ENCODE measurements at regions not wholly inside any gene's neighbourhood (a gene's known extent, or its start where the extent isn't known, plus 50 kb on each side); places are given as distances from the start of the nearest gene placed in this dataset.
A peak's percentile ranks its signal among the peaks of the same experiment; 100 is the strongest.

DNA sequence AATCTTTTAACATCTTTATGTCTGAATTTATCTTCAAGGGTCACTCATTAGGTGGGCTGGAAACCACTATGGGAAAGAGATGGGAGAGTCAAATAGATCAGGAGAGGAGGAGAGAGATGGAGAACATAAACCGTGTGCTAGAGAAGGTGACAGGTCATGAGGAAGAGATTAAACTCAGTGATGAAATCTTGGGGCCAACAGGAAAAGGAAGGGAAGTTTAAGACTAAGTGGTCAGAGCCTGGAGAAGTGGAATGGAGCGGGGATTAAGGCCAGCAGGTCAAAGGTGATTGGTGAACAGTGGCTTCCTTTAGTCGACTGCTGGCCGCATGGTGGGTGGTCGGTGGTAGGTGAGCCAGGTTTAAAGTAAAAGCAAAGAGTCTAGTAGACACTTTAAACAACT, 169.3 kb upstream of the IVNS1ABP start:
- H2AFZ ChIP-seq = no peak overlapping the region
- 62% methylated on average over 5 of the region's 5 CpGs for WGBS (ENCODE audit: low lambda C conversion rate, missing lambda C conversion rate)
- H3K79me2 ChIP-seq = no peaks in the 10 kb centered on the region
- H3K9me2 ChIP-seq (replicated peaks; ENCODE audit: insufficient read depth) = no peaks in the 10 kb centered on the region
- no peak overlapping the region for H3K4me2 ChIP-seq
- H3K9me3 ChIP-seq (ENCODE audit: low read depth) = no peaks in the 10 kb centered on the region
- TF ChIP-seq EZH2phosphoT487 (IDR thresholded peaks at IDR 0.05; ENCODE audit: low read depth, severe bottlenecking, unreplicated experiment) (no peak), EZH2 (IDR thresholded peaks at IDR 0.05; ENCODE audit: borderline replicate concordance) (no peak), CTCF (IDR thresholded peaks at IDR 0.05; ENCODE audit: poor library complexity) (no peak)
- H3K4me1 ChIP-seq (ENCODE audit: insufficient read depth) = peaks cover 10% of the 10 kb centered on the region
- H3K27me3 ChIP-seq = no peaks in the 10 kb centered on the region
- no peak for DNase-seq (ENCODE audit: low spot score)
- H3K36me3 ChIP-seq (replicated peaks; ENCODE audit: insufficient read depth, low read depth) = no peaks in the 10 kb centered on the region
- H3K27ac ChIP-seq = peak overlapping the region; percentile 78
- no peaks in the 10 kb centered on the region for H4K20me1 ChIP-seq (ENCODE audit: insufficient read depth, poor library complexity, severe bottlenecking)
- no peak overlapping the region for H3K4me3 ChIP-seq

GRCh38 chr1:185483664-185484450, 166.8 kb upstream of the IVNS1ABP start:
- no peaks in the 10 kb centered on the region for H4K20me1 ChIP-seq (ENCODE audit: insufficient read depth, poor library complexity, severe bottlenecking)
- H3K36me3 ChIP-seq (replicated peaks; ENCODE audit: insufficient read depth, low read depth) = no peaks in the 10 kb centered on the region
- no peak overlapping the region for H2AFZ ChIP-seq
- H3K27ac ChIP-seq = peak overlapping the region; percentile 1
- H3K4me1 ChIP-seq (ENCODE audit: insufficient read depth) = peaks cover 10% of the 10 kb centered on the region
- H3K9me2 ChIP-seq (replicated peaks; ENCODE audit: insufficient read depth) = no peaks in the 10 kb centered on the region
- no peaks in the 10 kb centered on the region for H3K27me3 ChIP-seq
- DNase-seq (ENCODE audit: low spot score) = peak; percentile 26
- H3K4me2 ChIP-seq = no peak overlapping the region
- no peaks in the 10 kb centered on the region for H3K9me3 ChIP-seq (ENCODE audit: low read depth)
- no peak overlapping the region for H3K4me3 ChIP-seq
- 56% methylated on average over 2 of the region's 2 CpGs for WGBS (ENCODE audit: low lambda C conversion rate, missing lambda C conversion rate)
- no peaks in the 10 kb centered on the region for H3K79me2 ChIP-seq
- TF ChIP-seq CTCF (IDR thresholded peaks at IDR 0.05; ENCODE audit: poor library complexity) (no peak), EZH2phosphoT487 (IDR thresholded peaks at IDR 0.05; ENCODE audit: low read depth, severe bottlenecking, unreplicated experiment) (no peak), EZH2 (IDR thresholded peaks at IDR 0.05; ENCODE audit: borderline replicate concordance) (no peak)

GRCh38 chr1:185483217-185483616, 166.2 kb upstream of the IVNS1ABP start:
- 74% methylated on average over 1 of the region's 1 CpG for WGBS (ENCODE audit: low lambda C conversion rate, missing lambda C conversion rate)
- DNase-seq (ENCODE audit: low spot score) = no peak
- Histone ChIP-seq H3K9me2 (replicated peaks; ENCODE audit: insufficient read depth) (no peaks in the 10 kb centered on the region), H3K27ac (peak overlapping the region; percentile 1), H3K79me2 (no peaks in the 10 kb centered on the region), H2AFZ (no peak overlapping the region), H3K4me3 (no peak overlapping the region), H3K36me3 (replicated peaks; ENCODE audit: insufficient read depth, low read depth) (no peaks in the 10 kb centered on the region), H3K4me1 (ENCODE audit: insufficient read depth) (peaks cover 8% of the 10 kb centered on the region), H4K20me1 (ENCODE audit: insufficient read depth, poor library complexity, severe bottlenecking) (no peaks in the 10 kb centered on the region), H3K9me3 (ENCODE audit: low read depth) (no peaks in the 10 kb centered on the region), H3K4me2 (no peak overlapping the region), H3K27me3 (no peaks in the 10 kb centered on the region)
- TF ChIP-seq EZH2 (IDR thresholded peaks at IDR 0.05; ENCODE audit: borderline replicate concordance) = no peak
- no peak for TF ChIP-seq CTCF (IDR thresholded peaks at IDR 0.05; ENCODE audit: poor library complexity)
- TF ChIP-seq EZH2phosphoT487 (IDR thresholded peaks at IDR 0.05; ENCODE audit: low read depth, severe bottlenecking, unreplicated experiment) = no peak

Measured in hepatocyte (in vitro differentiated cells).